OCI-LY1 (cell line): ENCODE measurements at regions not wholly inside any gene's neighbourhood (a gene's known extent, or its start where the extent isn't known, plus 50 kb on each side); places are given as distances from the start of the nearest gene placed in this dataset.

Experiments used
- H2AFZ ChIP-seq: fragments of 200-600 bp; sonication (generic), shearing (Covaris generic); 2 replicates; pipeline ENCODE4 v1.6.0; 2014; ENCODE audit warnings: antibody characterized with exemption, mild to moderate bottlenecking, low read length
- H3F3A ChIP-seq: fragments of 200-600 bp; sonication (generic), shearing (Covaris generic); 2 replicates; pipeline ENCODE4 v1.6.0; 2014; ENCODE audit warnings: mild to moderate bottlenecking, antibody characterized with exemption, low read length, moderate library complexity; ENCODE audit not compliant: insufficient read depth
- H3K27ac ChIP-seq: fragments of 200-600 bp; sonication (generic); 2 replicates; pipeline ENCODE4 v1.5.1; 2014; ENCODE audit warnings: low read length, mixed run types, mild to moderate bottlenecking, low read depth; ENCODE audit not compliant: poor library complexity, severe bottlenecking
- H3K27me3 ChIP-seq: fragments of 200-600 bp; sonication (generic); 2 replicates; pipeline ENCODE4 v1.6.0; 2014; ENCODE audit warnings: antibody characterized with exemption, mild to moderate bottlenecking, low read length, moderate library complexity; ENCODE audit not compliant: insufficient read depth
- H3K36me3 ChIP-seq: fragments of 200-600 bp; sonication (generic); 2 replicates; pipeline ENCODE4 v1.6.1; 2014; ENCODE audit warnings: mild to moderate bottlenecking, antibody characterized with exemption, low read length, moderate library complexity, mixed read lengths; ENCODE audit not compliant: insufficient read depth
- H3K4me1 ChIP-seq: fragments of 200-600 bp; sonication (generic); 2 replicates; pipeline ENCODE4 v1.5.1; 2014; ENCODE audit warnings: mild to moderate bottlenecking, low read length, moderate library complexity; ENCODE audit not compliant: insufficient read depth, severe bottlenecking
- H3K4me2 ChIP-seq: fragments of 200-600 bp; sonication (generic), shearing (Covaris generic); 2 replicates; pipeline ENCODE4 v1.6.1; 2014; ENCODE audit warnings: low read length
- H3K4me3 ChIP-seq: fragments of 200-600 bp; sonication (generic); 2 replicates; pipeline ENCODE4 v1.5.1; 2014; ENCODE audit warnings: low read length, low read depth, mild to moderate bottlenecking, mixed read lengths; ENCODE audit not compliant: poor library complexity, severe bottlenecking
- H3K79me2 ChIP-seq: fragments of 200-600 bp; shearing (Covaris generic); 2 replicates; pipeline ENCODE4 v1.6.1; 2016; ENCODE audit warnings: mixed run types, low read length, mixed read lengths; ENCODE audit not compliant: insufficient read depth
- H3K9ac ChIP-seq: fragments of 200-600 bp; sonication (generic), shearing (Covaris generic); 2 replicates; pipeline ENCODE4 v1.6.1; 2014; ENCODE audit warnings: mild to moderate bottlenecking, low read length, mixed read lengths
- H3K9me2 ChIP-seq: fragments of 200-600 bp; sonication (generic), shearing (Covaris generic); 2 replicates; pipeline ENCODE4 v1.6.1; 2014; ENCODE audit warnings: low read depth, mild to moderate bottlenecking, low read length, mixed read lengths
- H3K9me3 ChIP-seq: fragments of 200-600 bp; shearing (Covaris generic); 2 replicates; pipeline ENCODE4 v1.6.1; 2014; ENCODE audit warnings: low read length, mixed read lengths
- H4K20me1 ChIP-seq: fragments of 200-600 bp; sonication (generic), shearing (Covaris generic); 2 replicates; pipeline ENCODE4 v1.6.0; 2016; ENCODE audit warnings: mild to moderate bottlenecking, low read length; ENCODE audit not compliant: insufficient read depth
- CTCF ChIP-seq: fragments of 200-600 bp; sonication (generic), shearing (Covaris generic); IDR thresholded peaks from 2 replicates; pipeline ENCODE4 v1.5.1; 2017; ENCODE audit warnings: mild to moderate bottlenecking, antibody characterized with exemption, low read length, moderate library complexity, mixed read lengths
- EZH2 ChIP-seq: fragments of 200-600 bp; sonication (generic), shearing (Covaris generic); IDR thresholded peaks from 2 replicates; pipeline ENCODE4 v1.8.0; 2017; ENCODE audit warnings: borderline replicate concordance, mixed run types, mild to moderate bottlenecking, antibody characterized with exemption, low read length, moderate library complexity, mixed read lengths

GRCh38 chr11:37109286-37109585, 511.2 kb upstream of the RAG2 start:
- Histone ChIP-seq H3K27ac (no peak overlapping the region), H3K9ac (no peak overlapping the region), H3K4me2 (no peak overlapping the region), H2AFZ (no peak overlapping the region), H3K9me3 (no peaks in the 10 kb centered on the region), H3F3A (no peaks in the 10 kb centered on the region), H3K9me2 (no peaks in the 10 kb centered on the region), H3K4me3 (no peak overlapping the region), H3K4me1 (no peaks in the 10 kb centered on the region), H4K20me1 (no peaks in the 10 kb centered on the region), H3K36me3 (no peaks in the 10 kb centered on the region), H3K27me3 (no peaks in the 10 kb centered on the region), H3K79me2 (no peaks in the 10 kb centered on the region)
- no peak for TF ChIP-seq CTCF
- TF ChIP-seq EZH2: no peak

GRCh38 chr11:37108436-37109285, 510.6 kb upstream of the RAG2 start:
- H3K36me3 ChIP-seq: no peaks in the 10 kb centered on the region
- H3K4me1 ChIP-seq: no peaks in the 10 kb centered on the region
- H3K9me3 ChIP-seq: no peaks in the 10 kb centered on the region
- H3K4me3 ChIP-seq: no peak overlapping the region
- no peaks in the 10 kb centered on the region for H3K9me2 ChIP-seq
- H2AFZ ChIP-seq: no peak overlapping the region
- no peaks in the 10 kb centered on the region for H4K20me1 ChIP-seq
- H3K9ac ChIP-seq: no peak overlapping the region
- TF ChIP-seq CTCF (no peak), EZH2 (no peak)
- no peak overlapping the region for H3K4me2 ChIP-seq
- no peak overlapping the region for H3K27ac ChIP-seq
- H3K27me3 ChIP-seq: no peaks in the 10 kb centered on the region
- no peaks in the 10 kb centered on the region for H3K79me2 ChIP-seq
- no peaks in the 10 kb centered on the region for H3F3A ChIP-seq

- Histone ChIP-seq H3K4me3 (no peak overlapping the region), H3F3A (no peaks in the 10 kb centered on the region), H3K9me3 (no peaks in the 10 kb centered on the region), H2AFZ (no peak overlapping the region), H3K27me3 (no peaks in the 10 kb centered on the region), H3K4me1 (no peaks in the 10 kb centered on the region), H4K20me1 (no peaks in the 10 kb centered on the region), H3K9me2 (no peaks in the 10 kb centered on the region), H3K9ac (no peak overlapping the region), H3K36me3 (no peaks in the 10 kb centered on the region), H3K27ac (no peak overlapping the region), H3K79me2 (no peaks in the 10 kb centered on the region), H3K4me2 (no peak overlapping the region)
- TF ChIP-seq CTCF: no peak
- no peak for TF ChIP-seq EZH2
Observed at GRCh38 chr11:37107831-37108230, 509.8 kb upstream of the RAG2 start.
